KMS-11 (cell line): ENCODE measurements at regions not wholly inside any gene's neighbourhood (a gene's known extent, or its start where the extent isn't known, plus 50 kb on each side); places are given as distances from the start of the nearest gene placed in this dataset.

Experiments
- H2AFZ ChIP-seq: fragments of 200-600 bp; sonication (generic); 2 replicates; pipeline ENCODE4 v1.6.1; 2016; ENCODE audit warnings: antibody characterized with exemption, mixed run types, low read depth
- H3K27ac ChIP-seq: fragments of 200-600 bp; sonication (generic); 2 replicates; pipeline ENCODE4 v1.6.1; 2016; ENCODE audit warnings: mild to moderate bottlenecking, mixed run types
- H3K27me3 ChIP-seq: fragments of 200-600 bp; sonication (generic); 2 replicates; pipeline ENCODE4 v1.6.1; 2017; ENCODE audit warnings: mild to moderate bottlenecking, low read depth, mixed run types, moderate library complexity; ENCODE audit not compliant: insufficient read depth
- H3K36me3 ChIP-seq: fragments of 200-600 bp; sonication (generic); 2 replicates; pipeline ENCODE4 v1.6.1; 2017; ENCODE audit warnings: mild to moderate bottlenecking, mixed run types; ENCODE audit not compliant: insufficient read depth
- H3K4me1 ChIP-seq: fragments of 200-600 bp; sonication (generic); 2 replicates; pipeline ENCODE4 v1.6.1; 2016; ENCODE audit warnings: mild to moderate bottlenecking, low read depth, mixed run types; ENCODE audit not compliant: poor library complexity, severe bottlenecking
- H3K4me2 ChIP-seq: fragments of 200-600 bp; sonication (generic); 2 replicates; pipeline ENCODE4 v1.7.0; 2016; ENCODE audit warnings: mild to moderate bottlenecking, mixed run types
- H3K4me3 ChIP-seq: fragments of 200-600 bp; sonication (generic); IDR thresholded peaks from 2 replicates; pipeline ENCODE4 v1.6.1; 2017; ENCODE audit warnings: low read depth, low read length, mixed read lengths; ENCODE audit not compliant: insufficient read depth
- H3K79me2 ChIP-seq: fragments of 200-600 bp; sonication (generic); 2 replicates; pipeline ENCODE4 v1.6.1; 2016; ENCODE audit warnings: low read depth, mixed run types; ENCODE audit not compliant: insufficient read depth
- H3K9ac ChIP-seq: fragments of 200-600 bp; sonication (generic); 2 replicates; pipeline ENCODE4 v1.6.1; 2016; ENCODE audit warnings: mild to moderate bottlenecking, mixed run types
- H4K20me1 ChIP-seq: fragments of 200-600 bp; sonication (generic); 2 replicates; pipeline ENCODE4 v1.6.1; 2016; ENCODE audit warnings: mild to moderate bottlenecking, mixed run types; ENCODE audit not compliant: insufficient read depth
- TF ChIP-seq, protein P1 (sequence below): fragments of 200-600 bp; sonication (generic); conservative IDR thresholded peaks from 2 replicates; pipeline ENCODE4 v1.6.1; 2017; ENCODE audit warnings: low read depth, mild to moderate bottlenecking, antibody characterized with exemption, low read length, moderate library complexity, mixed read lengths

DNA sequence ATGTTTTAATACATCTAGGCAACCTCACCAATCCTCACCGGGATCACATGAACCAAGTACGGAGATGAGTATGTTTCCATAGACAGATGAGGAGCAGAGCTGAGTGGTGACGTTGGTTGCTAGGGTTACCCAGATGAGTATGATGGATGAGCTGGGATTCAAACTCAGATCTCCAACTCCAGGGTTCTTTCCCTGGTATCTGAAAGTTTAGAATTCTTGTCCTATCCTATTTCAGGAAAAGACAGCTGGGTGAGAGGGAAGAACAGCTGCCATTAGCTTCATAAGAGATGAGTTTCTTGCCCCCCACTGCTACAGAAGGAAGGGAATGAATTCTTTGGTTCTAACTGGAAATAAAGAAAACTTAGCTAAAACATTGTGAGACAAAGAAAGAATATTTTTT is 728.9 kb upstream of the TBX3 start:
- H3K36me3 ChIP-seq = no peaks in the 10 kb centered on the region
- H3K4me1 ChIP-seq = no peaks in the 10 kb centered on the region
- H4K20me1 ChIP-seq = no peaks in the 10 kb centered on the region
- no peak overlapping the region for H3K27ac ChIP-seq
- no peak overlapping the region for H3K9ac ChIP-seq
- no peak overlapping the region for H3K4me2 ChIP-seq
- no peaks in the 10 kb centered on the region for H3K79me2 ChIP-seq
- H3K27me3 ChIP-seq = no peaks in the 10 kb centered on the region
- H3K4me3 ChIP-seq = no peak overlapping the region
- TF ChIP-seq, protein P1, sequence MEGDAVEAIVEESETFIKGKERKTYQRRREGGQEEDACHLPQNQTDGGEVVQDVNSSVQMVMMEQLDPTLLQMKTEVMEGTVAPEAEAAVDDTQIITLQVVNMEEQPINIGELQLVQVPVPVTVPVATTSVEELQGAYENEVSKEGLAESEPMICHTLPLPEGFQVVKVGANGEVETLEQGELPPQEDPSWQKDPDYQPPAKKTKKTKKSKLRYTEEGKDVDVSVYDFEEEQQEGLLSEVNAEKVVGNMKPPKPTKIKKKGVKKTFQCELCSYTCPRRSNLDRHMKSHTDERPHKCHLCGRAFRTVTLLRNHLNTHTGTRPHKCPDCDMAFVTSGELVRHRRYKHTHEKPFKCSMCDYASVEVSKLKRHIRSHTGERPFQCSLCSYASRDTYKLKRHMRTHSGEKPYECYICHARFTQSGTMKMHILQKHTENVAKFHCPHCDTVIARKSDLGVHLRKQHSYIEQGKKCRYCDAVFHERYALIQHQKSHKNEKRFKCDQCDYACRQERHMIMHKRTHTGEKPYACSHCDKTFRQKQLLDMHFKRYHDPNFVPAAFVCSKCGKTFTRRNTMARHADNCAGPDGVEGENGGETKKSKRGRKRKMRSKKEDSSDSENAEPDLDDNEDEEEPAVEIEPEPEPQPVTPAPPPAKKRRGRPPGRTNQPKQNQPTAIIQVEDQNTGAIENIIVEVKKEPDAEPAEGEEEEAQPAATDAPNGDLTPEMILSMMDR = no peak
- no peak overlapping the region for H2AFZ ChIP-seq

DNA sequence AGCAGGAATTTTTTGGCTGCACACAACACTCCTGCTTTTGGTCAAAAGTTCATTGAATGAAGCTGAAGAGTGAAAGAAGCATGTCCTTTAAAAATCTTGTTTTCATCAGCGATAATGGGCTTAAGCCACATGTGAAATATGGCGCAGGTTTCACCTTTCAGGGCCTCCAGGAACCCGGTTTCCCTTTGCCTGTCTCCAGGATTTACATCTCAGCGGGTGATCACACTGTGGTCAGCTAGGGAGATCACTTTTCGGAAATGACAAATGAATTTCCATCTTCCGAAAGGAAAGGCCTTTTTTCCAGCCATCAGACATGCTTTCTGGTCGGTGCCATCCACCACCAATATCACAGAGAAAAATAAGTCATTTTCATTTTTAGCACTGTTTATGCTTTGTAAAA is 727.1 kb upstream of the TBX3 start:
- H2AFZ ChIP-seq = no peak overlapping the region
- H3K27me3 ChIP-seq = no peaks in the 10 kb centered on the region
- no peaks in the 10 kb centered on the region for H3K79me2 ChIP-seq
- H3K4me1 ChIP-seq = no peaks in the 10 kb centered on the region
- H3K4me3 ChIP-seq = no peak overlapping the region
- TF ChIP-seq, protein P1 = no peak
- no peak overlapping the region for H3K9ac ChIP-seq
- H3K27ac ChIP-seq = no peak overlapping the region
- H3K36me3 ChIP-seq = no peaks in the 10 kb centered on the region
- no peaks in the 10 kb centered on the region for H4K20me1 ChIP-seq
- no peak overlapping the region for H3K4me2 ChIP-seq

DNA sequence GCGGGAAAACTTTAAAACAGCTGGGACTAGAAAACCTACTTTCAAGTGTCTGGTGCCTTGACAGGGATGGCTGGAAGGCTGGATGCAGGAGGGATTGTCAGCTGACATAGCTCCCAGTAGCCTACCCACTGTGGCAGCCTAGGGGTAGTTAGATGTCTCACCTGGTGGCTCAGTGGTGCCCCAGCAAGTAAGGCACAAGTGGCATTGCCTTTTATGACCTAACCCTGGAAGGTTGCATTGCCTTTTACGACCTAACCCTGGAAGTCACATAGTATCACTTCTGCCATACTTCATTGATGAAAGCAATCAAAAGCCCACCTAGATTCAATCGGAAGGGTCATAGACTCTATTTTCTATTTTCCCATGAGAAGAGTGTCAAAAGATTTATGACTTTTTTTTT is 724.7 kb upstream of the TBX3 start:
- Histone ChIP-seq H3K79me2 (no peaks in the 10 kb centered on the region), H3K27me3 (no peaks in the 10 kb centered on the region), H3K27ac (no peak overlapping the region), H3K9ac (no peak overlapping the region), H3K4me2 (no peak overlapping the region), H4K20me1 (no peaks in the 10 kb centered on the region), H3K4me1 (no peaks in the 10 kb centered on the region), H3K4me3 (no peak overlapping the region), H2AFZ (no peak overlapping the region), H3K36me3 (no peaks in the 10 kb centered on the region)
- TF ChIP-seq, protein P1 = no peak

DNA sequence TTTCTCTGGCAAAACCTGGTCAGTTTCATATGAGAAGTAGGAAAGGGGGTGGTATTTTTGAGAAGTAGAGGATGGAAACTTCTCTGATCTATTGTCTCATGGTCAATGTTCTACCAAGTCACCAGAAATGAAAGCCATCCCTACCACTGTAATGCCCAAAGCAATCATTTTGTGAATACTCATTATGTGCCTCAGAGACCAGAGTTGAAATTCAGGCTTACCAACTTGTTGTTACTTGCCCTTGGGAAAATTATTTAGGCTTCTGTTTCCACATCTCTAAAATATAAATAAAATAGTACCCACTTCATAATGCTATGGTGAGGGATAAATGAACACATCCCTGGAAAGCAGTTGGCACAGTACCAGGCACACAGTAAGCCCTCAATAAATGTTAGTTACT is 723.7 kb upstream of the TBX3 start:
- Histone ChIP-seq H3K27ac (no peak overlapping the region), H3K4me3 (no peak overlapping the region), H3K9ac (no peak overlapping the region), H3K36me3 (no peaks in the 10 kb centered on the region), H3K27me3 (no peaks in the 10 kb centered on the region), H3K4me1 (no peaks in the 10 kb centered on the region), H4K20me1 (no peaks in the 10 kb centered on the region), H3K79me2 (no peaks in the 10 kb centered on the region), H3K4me2 (no peak overlapping the region), H2AFZ (no peak overlapping the region)
- TF ChIP-seq, protein P1 = no peak

DNA sequence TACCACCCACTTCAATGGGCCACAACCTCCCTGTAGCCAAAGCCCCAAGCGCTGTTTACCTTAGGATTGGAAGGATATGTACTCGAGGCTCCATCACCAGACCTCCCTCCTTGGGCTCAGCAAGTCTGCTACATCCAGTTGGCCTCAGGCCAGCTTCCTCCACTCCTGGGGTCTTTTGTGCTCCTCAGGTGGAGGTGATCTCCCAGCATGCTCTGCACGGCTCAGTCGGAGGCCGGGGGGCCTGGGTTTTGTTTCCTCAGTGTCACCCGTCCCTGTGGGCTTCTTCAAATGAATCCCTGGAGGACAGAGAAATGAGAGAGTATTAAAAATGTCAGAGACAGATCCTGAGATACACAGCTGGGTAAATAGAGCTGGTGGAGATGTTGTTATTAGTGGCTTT is 723.1 kb upstream of the TBX3 start:
- H3K4me3 ChIP-seq = no peak overlapping the region
- no peaks in the 10 kb centered on the region for H4K20me1 ChIP-seq
- H2AFZ ChIP-seq = no peak overlapping the region
- no peak overlapping the region for H3K9ac ChIP-seq
- H3K27ac ChIP-seq = no peak overlapping the region
- no peak overlapping the region for H3K4me2 ChIP-seq
- H3K36me3 ChIP-seq = no peaks in the 10 kb centered on the region
- TF ChIP-seq, protein P1 = no peak
- no peaks in the 10 kb centered on the region for H3K27me3 ChIP-seq
- H3K4me1 ChIP-seq = no peaks in the 10 kb centered on the region
- H3K79me2 ChIP-seq = no peaks in the 10 kb centered on the region
